ENCODE measurements at regions not wholly inside any gene's neighbourhood (a gene's known extent, or its start where the extent isn't known, plus 50 kb on each side); places are given as distances from the start of the nearest gene placed in this dataset.

- ChIA-PET CTCF (interaction anchor here (0.7 kb wide), 1 partner anchor 215 kb away, joined by 4 read pairs; no protein-coding TSS in a partner anchor), POLR2A (no interaction called here)
- TF ChIP-seq CTCF (IDR thresholded peaks at IDR 0.05) = no peak
- TF ChIP-seq POLR2AphosphoS5 (IDR thresholded peaks at IDR 0.05; ENCODE audit: low read depth, low read length) = no peak
- TF ChIP-seq REST (IDR thresholded peaks at IDR 0.05; ENCODE audit: insufficient read depth in 1 of 2, low read depth in 2 of 2, low read length in 1 of 2) = no peak
- no peak for TF ChIP-seq SIN3A (IDR thresholded peaks at IDR 0.05; ENCODE audit: borderline replicate concordance, insufficient read depth, low read depth, low read length)
- TF ChIP-seq TCF7L2 (IDR thresholded peaks at IDR 0.05; ENCODE audit: low read depth, low read length) = no peak
- H3K4me3 ChIP-seq (ENCODE audit: low read depth in 2 of 2, low read length in 2 of 2) = no peak overlapping the region
- no peaks in the 10 kb centered on the region for H3K27me3 ChIP-seq (ENCODE audit: control insufficient read depth, insufficient read depth, low read length)
- no peak overlapping the region for H3K27ac ChIP-seq (ENCODE audit: low read length)
- BruUV-seq (replicated peaks) = no TSS peak
- ATAC-seq (no peak), DNase-seq (ENCODE audit: low read depth, low spot score) (no peak)
- no peaks in the 10 kb centered on the region for H3K4me1 ChIP-seq (ENCODE audit: control insufficient read depth, insufficient read depth, low read length)
- intact Hi-C loops (cut with micrococcal nuclease; ENCODE audit: unreplicated experiment) (no loop called here), in situ Hi-C loops (cut with HindIII; ENCODE audit: low pct_unique_long_range_greater_than_20kb, low sequenced_read_pairs) (no loop called here)
- no peaks in the 10 kb centered on the region for H3K9me3 ChIP-seq (ENCODE audit: control insufficient read depth, insufficient read depth, low read depth, low read length)
- no peaks in the 10 kb centered on the region for H3K36me3 ChIP-seq (ENCODE audit: control insufficient read depth, insufficient read depth, low read length)
Measured at GRCh38 chr6:71220466-71220865, 68.1 kb upstream of the OGFRL1 start.

GRCh38 chr6:71222671-71223070 is 65.9 kb upstream of the OGFRL1 start:
- ChIA-PET POLR2A (no interaction called here), CTCF (no interaction called here)
- no peaks in the 10 kb centered on the region for H3K9me3 ChIP-seq (ENCODE audit: control insufficient read depth, insufficient read depth, low read depth, low read length)
- no peaks in the 10 kb centered on the region for H3K36me3 ChIP-seq (ENCODE audit: control insufficient read depth, insufficient read depth, low read length)
- ATAC-seq (no peak), DNase-seq (ENCODE audit: low read depth, low spot score) (no peak)
- no peak overlapping the region for H3K27ac ChIP-seq (ENCODE audit: low read length)
- H3K4me3 ChIP-seq (ENCODE audit: low read depth in 2 of 2, low read length in 2 of 2) = no peak overlapping the region
- no peak for TF ChIP-seq CTCF (IDR thresholded peaks at IDR 0.05)
- no peak for TF ChIP-seq POLR2AphosphoS5 (IDR thresholded peaks at IDR 0.05; ENCODE audit: low read depth, low read length)
- no peak for TF ChIP-seq TCF7L2 (IDR thresholded peaks at IDR 0.05; ENCODE audit: low read depth, low read length)
- no peak for TF ChIP-seq REST (IDR thresholded peaks at IDR 0.05; ENCODE audit: insufficient read depth in 1 of 2, low read depth in 2 of 2, low read length in 1 of 2)
- TF ChIP-seq SIN3A (IDR thresholded peaks at IDR 0.05; ENCODE audit: borderline replicate concordance, insufficient read depth, low read depth, low read length) = no peak
- no peaks in the 10 kb centered on the region for H3K4me1 ChIP-seq (ENCODE audit: control insufficient read depth, insufficient read depth, low read length)
- BruUV-seq (replicated peaks) = no TSS peak
- no peaks in the 10 kb centered on the region for H3K27me3 ChIP-seq (ENCODE audit: control insufficient read depth, insufficient read depth, low read length)
- intact Hi-C loops (cut with micrococcal nuclease; ENCODE audit: unreplicated experiment) (no loop called here), in situ Hi-C loops (cut with HindIII; ENCODE audit: low pct_unique_long_range_greater_than_20kb, low sequenced_read_pairs) (no loop called here)
